T-cell (primary cell): ENCODE measurements at regions not wholly inside any gene's neighbourhood (a gene's known extent, or its start where the extent isn't known, plus 50 kb on each side); places are given as distances from the start of the nearest gene placed in this dataset.

Experiments used
- ATAC-seq, 4 experiments: fragments of 200-7000 bp in 3 of 4; fragments of 150-1000 bp in 1 of 4; cut with Tn5 transposase; replicated peaks in 1 of 4; 1 replicate in 3 of 4; 2 replicates in 1 of 4; pipeline ENCODE4 v1.10.0; 2021; ENCODE audit warnings: moderate library complexity in 3 of 4, mild to moderate bottlenecking in 2 of 4, moderate number of reproducible peaks in 1 of 4
- CTCF ChIA-PET, 2 donors: fragments of 300-600 bp; sonication (Branson Sonifier 250); formaldehyde crosslinking; loops; one replicate each; lab custom pipeline; 2022; ENCODE audit warnings: antibody characterized with exemption in 2 of 2; lab: Charles Lee
- POLR2A ChIA-PET, 2 donors: fragments of 300-600 bp; sonication (Branson Sonifier 250); formaldehyde crosslinking; loops; one replicate each; lab custom pipeline; 2022; ENCODE audit warnings: antibody characterized with exemption in 2 of 2; lab: Charles Lee
- DNase-seq, 35 experiments: peaks; one replicate each; pipeline versions ENCODE4 v3.0.0 to v3.0.0-alpha.2; 2013 to 2023
- H3K27ac ChIP-seq: one replicate; pipeline ENCODE4 v1.5.1; 2013; ENCODE audit warnings: low read length
- H3K27me3 ChIP-seq, 2 experiments: replicated peaks in 1 of 2; 1 replicate in 1 of 2; 2 replicates in 1 of 2; pipeline versions ENCODE4 v1.6.1 to v1.7.0; 2013; ENCODE audit warnings: low read length in 1 of 2, mixed read lengths in 1 of 2; ENCODE audit not compliant: control insufficient read depth in 2 of 2, insufficient read depth in 2 of 2; ENCODE audit errors: extremely low read depth in 1 of 2
- H3K36me3 ChIP-seq, 2 donors: 1 replicate in 1 of 2; 2 replicates in 1 of 2; pipeline versions ENCODE4 v1.6.1 to v1.7.0; 2013; ENCODE audit warnings: low read length in 1 of 2; ENCODE audit not compliant: control insufficient read depth in 2 of 2, insufficient read depth in 1 of 2; ENCODE audit errors: extremely low read depth in 1 of 2
- H3K4me1 ChIP-seq, 2 experiments: 1 replicate in 1 of 2; 2 replicates in 1 of 2; pipeline versions ENCODE4 v1.6.1 to v1.7.0; 2013; ENCODE audit warnings: low read length in 2 of 2, mixed read lengths in 1 of 2; ENCODE audit not compliant: insufficient read depth in 2 of 2, control insufficient read depth in 1 of 2; ENCODE audit errors: extremely low read depth in 1 of 2
- H3K4me3 ChIP-seq, 2 donors: 1 replicate in 1 of 2; 2 replicates in 1 of 2; pipeline versions ENCODE4 v1.5.1 to v1.7.0; 2013; ENCODE audit warnings: mild to moderate bottlenecking in 2 of 2, low read length in 1 of 2, moderate library complexity in 1 of 2; ENCODE audit not compliant: control insufficient read depth in 1 of 2; ENCODE audit errors: extremely low read depth in 1 of 2
- H3K9me3 ChIP-seq: 2 replicates; pipeline ENCODE4 v1.7.0; 2013
- H3K27ac Mint-ChIP-seq, 2 donors: one replicate each; pipeline ENCODE4 v1.8.0; 2020 to 2021; ENCODE audit warnings: mild to moderate bottlenecking in 2 of 2, mixed read lengths in 2 of 2
- H3K27me3 Mint-ChIP-seq, 2 donors: one replicate each; pipeline ENCODE4 v1.8.0; 2021 to 2022; ENCODE audit warnings: mixed read lengths in 2 of 2
- H3K36me3 Mint-ChIP-seq: one replicate; pipeline ENCODE4 v1.8.0; 2021; ENCODE audit warnings: mixed read lengths
- H3K4me1 Mint-ChIP-seq, 3 donors: one replicate each; pipeline ENCODE4 v1.8.0; 2020 to 2022; ENCODE audit warnings: mixed read lengths in 3 of 3, mild to moderate bottlenecking in 1 of 3
- H3K4me3 Mint-ChIP-seq, 3 donors: one replicate each; pipeline ENCODE4 v1.8.0; 2020 to 2022; ENCODE audit warnings: mild to moderate bottlenecking in 3 of 3, mixed read lengths in 3 of 3, moderate library complexity in 3 of 3
- H3K9me3 Mint-ChIP-seq, 3 donors: one replicate each; pipeline ENCODE4 v1.8.0; 2020 to 2022; ENCODE audit warnings: mixed read lengths in 3 of 3
- WGBS: methylation state at CpG from one replicate; pipeline ENCODE4 v1.1.5; 2013; ENCODE audit warnings: missing lambda C conversion rate; ENCODE audit not compliant: insufficient coverage; 5-methylcytosine and 5-hydroxymethylcytosine counted together

- H3K4me1 Mint-ChIP-seq, result no peaks in the 10 kb centered on the region
- H3K4me3 ChIP-seq, result no peak overlapping the region
- peaks cover 0 to 6% of the 10 kb centered on the region in 2 donors for H3K27me3 Mint-ChIP-seq
- DNase-seq, result no peak
- H3K9me3 ChIP-seq, result no peaks in the 10 kb centered on the region
- POLR2A ChIA-PET, result no interaction called here
- 82% methylated on average over 12 of the region's 16 CpGs for WGBS
- no peaks in the 10 kb centered on the region for H3K36me3 Mint-ChIP-seq
- H3K4me1 ChIP-seq, result no peaks in the 10 kb centered on the region
- CTCF ChIA-PET, result no interaction called here
- H3K9me3 Mint-ChIP-seq, result no peaks in the 10 kb centered on the region
- peaks cover 0 to 21% of the 10 kb centered on the region in 2 experiments for H3K27me3 ChIP-seq
- no peak overlapping the region for H3K4me3 Mint-ChIP-seq
- no peaks in the 10 kb centered on the region for H3K36me3 ChIP-seq
- H3K27ac Mint-ChIP-seq, result no peak overlapping the region
- ATAC-seq, result no peak
- H3K27ac ChIP-seq, result no peak overlapping the region
Measured at GRCh38 chr2:120884472-120885290, 149.0 kb downstream of the GLI2 start.

DNA sequence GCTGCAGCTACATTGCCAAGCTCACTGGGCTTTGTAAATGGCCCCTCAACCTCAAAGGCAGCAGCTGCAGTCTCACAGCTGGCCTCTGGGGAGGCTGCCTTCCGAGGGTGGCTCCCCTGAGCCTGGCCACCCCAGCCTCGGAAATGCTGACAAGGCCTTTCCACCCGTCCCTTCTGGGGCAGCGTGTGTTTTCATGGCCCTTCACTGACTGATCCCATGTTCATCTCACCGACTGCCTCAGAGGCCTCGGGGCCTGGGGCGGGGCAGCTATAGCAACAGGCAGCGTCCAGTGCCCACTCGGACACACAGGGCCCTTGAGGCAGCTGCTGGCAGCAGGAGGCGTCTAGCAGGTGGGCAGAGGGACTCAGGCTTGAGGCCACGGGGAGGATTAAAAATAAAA lies 149.7 kb downstream of the GLI2 start:
- Histone ChIP-seq H3K4me3 (no peak overlapping the region), H3K27ac (no peak overlapping the region), H3K9me3 (no peaks in the 10 kb centered on the region), H3K4me1 (no peaks in the 10 kb centered on the region), H3K36me3 (no peaks in the 10 kb centered on the region), H3K27me3 (peaks cover 0 to 20% of the 10 kb centered on the region in 2 experiments)
- ATAC-seq, result no peak
- POLR2A ChIA-PET, result no interaction called here
- Mint-ChIP-seq H3K4me1 (no peaks in the 10 kb centered on the region), H3K4me3 (no peak overlapping the region), H3K27me3 (peaks cover 0 to 6% of the 10 kb centered on the region in 2 donors), H3K9me3 (no peaks in the 10 kb centered on the region), H3K27ac (no peak overlapping the region), H3K36me3 (no peaks in the 10 kb centered on the region)
- WGBS, result 83% methylated on average over 7 of the region's 11 CpGs
- no peak for DNase-seq
- CTCF ChIA-PET, result no interaction called here

GRCh38 chr2:120885749-120886148 lies 150.1 kb downstream of the GLI2 start:
- no peak for ATAC-seq
- Histone ChIP-seq H3K27ac (no peak overlapping the region), H3K9me3 (no peaks in the 10 kb centered on the region), H3K4me1 (no peaks in the 10 kb centered on the region), H3K4me3 (no peak overlapping the region), H3K36me3 (no peaks in the 10 kb centered on the region), H3K27me3 (peaks cover 0 to 20% of the 10 kb centered on the region in 2 experiments)
- H3K27me3 Mint-ChIP-seq, result peaks cover 0 to 6% of the 10 kb centered on the region in 2 donors
- H3K36me3 Mint-ChIP-seq, result no peaks in the 10 kb centered on the region
- 82% methylated on average over 3 of the region's 4 CpGs for WGBS
- no peak overlapping the region for H3K4me3 Mint-ChIP-seq
- no peaks in the 10 kb centered on the region for H3K4me1 Mint-ChIP-seq
- POLR2A ChIA-PET, result no interaction called here
- CTCF ChIA-PET, result no interaction called here
- no peaks in the 10 kb centered on the region for H3K9me3 Mint-ChIP-seq
- no peak for DNase-seq
- H3K27ac Mint-ChIP-seq, result no peak overlapping the region

- ChIA-PET POLR2A (no interaction called here), CTCF (no interaction called here)
- Histone ChIP-seq H3K9me3 (no peaks in the 10 kb centered on the region), H3K4me3 (no peak overlapping the region), H3K27me3 (peaks cover 0 to 24% of the 10 kb centered on the region in 2 experiments), H3K36me3 (no peaks in the 10 kb centered on the region), H3K27ac (no peak overlapping the region), H3K4me1 (no peaks in the 10 kb centered on the region)
- ATAC-seq (no peak), DNase-seq (no peak)
- Mint-ChIP-seq H3K27ac (no peak overlapping the region), H3K4me1 (no peaks in the 10 kb centered on the region), H3K36me3 (no peaks in the 10 kb centered on the region), H3K4me3 (no peak overlapping the region), H3K27me3 (peaks cover 0 to 6% of the 10 kb centered on the region in 2 donors), H3K9me3 (no peaks in the 10 kb centered on the region)
- 63% methylated on average over 16 of the region's 18 CpGs for WGBS
Measured at GRCh38 chr2:120886534-120887319, 151.1 kb downstream of the GLI2 start.

DNA sequence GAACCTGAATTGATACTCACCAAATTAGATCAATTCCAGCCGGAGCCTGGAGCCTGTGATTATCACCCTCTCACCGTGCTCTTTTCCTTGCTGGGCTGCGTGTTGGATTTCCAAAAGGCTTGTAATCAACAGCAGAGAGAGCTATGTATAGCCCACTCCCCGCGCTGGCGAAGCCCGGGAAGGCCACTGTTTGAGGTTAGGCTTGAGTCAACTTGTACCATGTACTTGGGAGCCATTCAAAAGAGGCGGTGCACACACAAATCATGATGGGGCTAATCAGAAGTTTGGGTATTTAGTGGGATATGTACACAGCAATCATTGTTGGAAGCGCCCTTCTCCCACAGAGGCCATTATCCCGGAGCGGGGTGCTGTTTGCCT lies 151.6 kb downstream of the GLI2 start:
- peaks cover 0 to 23% of the 10 kb centered on the region in 2 experiments for H3K27me3 ChIP-seq
- no peaks in the 10 kb centered on the region for H3K9me3 Mint-ChIP-seq
- no peak overlapping the region for H3K27ac Mint-ChIP-seq
- ChIA-PET POLR2A (no interaction called here), CTCF (no interaction called here)
- no peak overlapping the region for H3K27ac ChIP-seq
- peaks cover 0 to 6% of the 10 kb centered on the region in 2 donors for H3K27me3 Mint-ChIP-seq
- no peak overlapping the region for H3K4me3 Mint-ChIP-seq
- H3K4me1 ChIP-seq, result no peaks in the 10 kb centered on the region
- 92% methylated on average over 8 of the region's 11 CpGs for WGBS
- H3K36me3 Mint-ChIP-seq, result no peaks in the 10 kb centered on the region
- no peak overlapping the region for H3K4me3 ChIP-seq
- no peaks in the 10 kb centered on the region for H3K9me3 ChIP-seq
- no peaks in the 10 kb centered on the region for H3K36me3 ChIP-seq
- ATAC-seq (no peak), DNase-seq (no peak)
- no peaks in the 10 kb centered on the region for H3K4me1 Mint-ChIP-seq

GRCh38 chr2:120887741-120888231 lies 152.1 kb downstream of the GLI2 start:
- no peak for DNase-seq
- Histone ChIP-seq H3K4me1 (no peaks in the 10 kb centered on the region), H3K4me3 (no peak overlapping the region), H3K9me3 (no peaks in the 10 kb centered on the region), H3K27me3 (peaks cover 0 to 27% of the 10 kb centered on the region in 2 experiments), H3K27ac (no peak overlapping the region), H3K36me3 (no peaks in the 10 kb centered on the region)
- no peak overlapping the region for H3K4me3 Mint-ChIP-seq
- H3K27ac Mint-ChIP-seq, result no peak overlapping the region
- CTCF ChIA-PET, result no interaction called here
- no peak for ATAC-seq
- no peaks in the 10 kb centered on the region for H3K9me3 Mint-ChIP-seq
- H3K36me3 Mint-ChIP-seq, result no peaks in the 10 kb centered on the region
- POLR2A ChIA-PET, result no interaction called here
- peaks cover 0 to 6% of the 10 kb centered on the region in 2 donors for H3K27me3 Mint-ChIP-seq
- WGBS, result 79% methylated on average over 12 of the region's 14 CpGs
- no peaks in the 10 kb centered on the region for H3K4me1 Mint-ChIP-seq
